Spleen (tissue), 7 donors: ENCODE measurements at regions not wholly inside any gene's neighbourhood (a gene's known extent, or its start where the extent isn't known, plus 50 kb on each side); places are given as distances from the start of the nearest gene placed in this dataset.

Source experiments
- POLR2A ChIP-seq, 3 donors: fragments of 450-650 bp; IDR thresholded peaks; one replicate each; pipeline ENCODE4 v1.5.1; 2017; ENCODE audit warnings: antibody characterized with exemption in 3 of 3, mild to moderate bottlenecking in 1 of 3
- POLR2AphosphoS5 ChIP-seq, 3 donors: sonication (generic); formaldehyde crosslinking; IDR thresholded peaks; one replicate each; pipeline ENCODE4 v1.5.1; 2017; ENCODE audit warnings: antibody characterized with exemption in 3 of 3
- TF ChIP-seq, protein P1 (sequence below), 11 experiments: fragments of 200-600 bp in 7 of 11; fragments of 450-650 bp in 4 of 11; sonication (generic) in 4 of 11; IDR thresholded peaks in 8 of 11; conservative IDR thresholded peaks in 3 of 11; 1 replicate in 7 of 11; 2 replicates in 4 of 11; pipeline versions ENCODE4 v1.4.0 to v1.8.0; 2016 to 2021; ENCODE audit warnings: antibody characterized with exemption in 11 of 11, inconsistent platforms in 4 of 11, mild to moderate bottlenecking in 1 of 11
- donor health status: DM: no; HTN: no; CAD: no; lungs with moderate emphysema.
- donor health status: DM: no; HTN: no; CAD: no.
- donor health status: DM: no; HTN: no; CAD: no.

DNA sequence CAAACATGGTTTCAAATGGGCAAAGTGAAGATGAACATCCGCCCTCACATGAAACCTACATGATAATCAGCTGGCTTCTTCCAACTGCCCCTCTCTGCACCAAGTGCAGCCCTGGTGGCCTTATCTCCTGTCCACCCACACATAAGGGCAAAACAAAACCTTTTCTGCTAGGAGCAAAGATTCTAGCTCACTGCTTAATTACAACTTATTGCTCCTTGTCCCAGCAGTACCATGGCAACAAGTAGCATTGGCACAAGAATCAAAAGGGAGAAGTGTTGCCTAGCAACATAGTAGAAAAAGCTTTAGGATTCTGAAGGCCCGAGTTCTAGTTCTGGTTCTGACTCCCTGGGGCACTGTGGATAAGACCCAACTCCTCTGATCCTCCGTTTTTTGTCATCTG lies 68.7 kb upstream of the BMAL1 start:
- TF ChIP-seq, protein P1, sequence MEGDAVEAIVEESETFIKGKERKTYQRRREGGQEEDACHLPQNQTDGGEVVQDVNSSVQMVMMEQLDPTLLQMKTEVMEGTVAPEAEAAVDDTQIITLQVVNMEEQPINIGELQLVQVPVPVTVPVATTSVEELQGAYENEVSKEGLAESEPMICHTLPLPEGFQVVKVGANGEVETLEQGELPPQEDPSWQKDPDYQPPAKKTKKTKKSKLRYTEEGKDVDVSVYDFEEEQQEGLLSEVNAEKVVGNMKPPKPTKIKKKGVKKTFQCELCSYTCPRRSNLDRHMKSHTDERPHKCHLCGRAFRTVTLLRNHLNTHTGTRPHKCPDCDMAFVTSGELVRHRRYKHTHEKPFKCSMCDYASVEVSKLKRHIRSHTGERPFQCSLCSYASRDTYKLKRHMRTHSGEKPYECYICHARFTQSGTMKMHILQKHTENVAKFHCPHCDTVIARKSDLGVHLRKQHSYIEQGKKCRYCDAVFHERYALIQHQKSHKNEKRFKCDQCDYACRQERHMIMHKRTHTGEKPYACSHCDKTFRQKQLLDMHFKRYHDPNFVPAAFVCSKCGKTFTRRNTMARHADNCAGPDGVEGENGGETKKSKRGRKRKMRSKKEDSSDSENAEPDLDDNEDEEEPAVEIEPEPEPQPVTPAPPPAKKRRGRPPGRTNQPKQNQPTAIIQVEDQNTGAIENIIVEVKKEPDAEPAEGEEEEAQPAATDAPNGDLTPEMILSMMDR (IDR thresholded peaks at IDR 0.05 in 8 of 11, conservative IDR thresholded peaks at IDR 0.05 in 3 of 11): no peak
- TF ChIP-seq POLR2A (IDR thresholded peaks at IDR 0.05) (no peak), POLR2AphosphoS5 (IDR thresholded peaks at IDR 0.05) (no peak)
